ENCODE measurements at regions not wholly inside any gene's neighbourhood (a gene's known extent, or its start where the extent isn't known, plus 50 kb on each side); places are given as distances from the start of the nearest gene placed in this dataset.
A peak's percentile ranks its signal among the peaks of the same experiment; 100 is the strongest.
"Not testable (repeated sequence)": the region's sequence is repeated elsewhere in the genome, so short reads cannot be mapped to it uniquely, and the experiment has no call there.

DNA sequence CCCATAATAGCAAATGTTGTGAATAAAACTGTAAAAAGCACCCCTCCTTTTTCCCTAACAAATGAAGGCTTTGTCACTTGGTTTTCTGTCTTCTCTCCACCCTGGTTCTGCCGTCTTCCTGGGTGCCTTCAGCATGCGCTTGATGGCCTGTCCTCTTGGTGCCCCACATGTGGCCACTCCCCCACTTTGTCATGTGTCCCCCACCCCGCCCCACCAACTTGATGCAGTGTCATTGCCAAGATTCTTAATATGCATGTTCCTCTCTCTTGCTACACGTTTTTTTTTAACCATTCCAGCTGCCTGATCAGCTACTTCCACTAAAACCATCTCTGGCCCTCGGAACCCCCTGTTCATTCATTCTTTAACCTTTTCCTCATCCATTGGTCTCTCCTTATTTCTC is 340.3 kb downstream of the QKI start:
- DNase-seq, result no peak
- intact Hi-C loops (cut with DNase I), result no loop called here

DNA sequence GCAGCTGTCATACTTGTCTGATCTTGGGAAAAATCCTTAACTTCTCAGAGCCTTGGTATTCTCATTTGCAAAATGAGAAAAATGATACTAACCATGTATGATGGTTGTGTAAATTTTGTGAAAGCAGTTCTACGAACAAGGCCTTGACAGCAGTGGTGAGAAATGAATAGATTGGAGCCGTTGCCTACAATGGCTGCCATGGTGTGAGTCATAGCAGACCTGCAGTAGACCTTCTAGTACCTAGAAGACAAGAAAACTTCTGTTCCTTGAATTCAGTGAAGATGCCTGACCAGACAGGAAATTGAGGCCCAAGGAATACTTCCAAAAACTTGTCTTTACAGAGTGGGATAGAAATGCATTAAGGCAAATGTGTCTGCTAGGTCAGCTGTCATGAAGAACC is 338.9 kb downstream of the QKI start:
- intact Hi-C loops (cut with DNase I), result no loop called here
- DNase-seq, result no peak

DNA sequence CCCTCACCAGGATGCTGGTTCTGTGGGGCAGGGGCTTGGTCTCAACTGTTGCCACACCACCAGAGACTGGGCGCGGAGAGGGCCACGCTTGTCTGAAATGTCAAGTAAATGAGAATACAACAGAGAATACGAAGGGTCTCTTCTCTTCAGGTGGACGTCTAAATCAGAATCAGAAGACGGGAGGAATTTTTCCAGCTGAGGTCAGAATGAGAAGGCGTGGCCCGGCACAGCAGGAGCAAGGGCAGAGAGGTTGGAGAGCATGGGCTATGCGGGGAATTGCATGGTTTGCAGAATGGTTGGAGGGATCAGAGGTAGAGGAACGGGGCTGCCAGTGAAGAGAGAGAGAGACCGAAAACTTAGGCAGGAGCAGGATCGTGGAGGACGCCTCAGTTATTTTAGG is 337.9 kb downstream of the QKI start:
- intact Hi-C loops (cut with DNase I), result no loop called here
- DNase-seq, result no peak

GRCh38 chr6:163751032-163751525 is 336.6 kb downstream of the QKI start:
- intact Hi-C loops (cut with DNase I), result no loop called here
- DNase-seq, result no peak

GRCh38 chr6:163750431-163751031 is 336.0 kb downstream of the QKI start:
- DNase-seq, result peak in 3 of 10 donors; percentile 22 to 85 (median 74)
- intact Hi-C loops (cut with DNase I), result no loop called here

GRCh38 chr6:163748886-163749285 is 334.4 kb downstream of the QKI start:
- intact Hi-C loops (cut with DNase I), result no loop called here
- no peak for DNase-seq

DNA sequence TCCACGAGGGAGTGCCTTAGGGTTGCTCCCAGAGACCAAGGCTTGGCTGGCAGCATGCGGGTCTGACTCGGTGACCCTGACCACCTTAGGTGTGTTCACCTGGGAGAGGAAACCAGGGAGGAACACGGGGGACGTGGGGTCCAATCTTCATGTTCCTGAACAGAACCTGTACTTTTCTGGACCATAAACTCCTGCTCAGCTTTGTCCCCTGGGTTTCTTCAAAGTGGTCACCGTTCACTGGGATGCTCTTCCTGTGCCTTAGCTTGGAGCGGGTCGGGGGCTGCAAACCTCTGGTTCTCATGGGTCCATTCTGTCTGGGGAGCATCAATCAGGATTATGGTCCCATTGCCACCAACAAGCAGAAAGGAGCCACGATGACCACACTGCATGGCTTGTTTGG is 333.5 kb downstream of the QKI start:
- intact Hi-C loops (cut with DNase I), result no loop called here
- DNase-seq, result no peak

DNA sequence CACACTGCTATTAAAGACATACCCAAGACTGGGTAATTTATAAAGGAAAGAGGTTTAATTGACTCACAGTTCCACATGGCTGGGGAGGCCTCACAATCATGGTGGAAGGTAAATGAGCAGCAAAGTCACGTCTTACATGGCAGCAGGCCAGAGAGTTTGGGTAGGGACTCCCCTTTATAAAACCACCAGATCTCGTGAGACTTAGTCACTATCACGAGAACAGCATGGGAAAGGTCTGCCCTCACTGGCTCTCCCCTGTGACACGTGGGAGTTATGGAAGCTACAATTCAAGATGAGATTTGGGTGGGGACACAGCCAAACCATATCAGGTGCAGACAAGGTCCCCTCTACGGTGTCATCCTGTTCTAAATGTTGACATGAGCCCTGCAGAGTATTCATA is 332.5 kb downstream of the QKI start:
- DNase-seq; intact Hi-C loops (cut with DNase I): not testable (repeated sequence)

- intact Hi-C loops (cut with DNase I), result no loop called here
- DNase-seq, result no peak
These were observed 331.2 kb downstream of the QKI start for GRCh38 chr6:163745536-163746400.

- intact Hi-C loops (cut with DNase I), result no loop called here
- no peak for DNase-seq
These were observed 329.9 kb downstream of the QKI start for GRCh38 chr6:163744256-163744925.

GRCh38 chr6:163743796-163744195 is 329.3 kb downstream of the QKI start:
- no peak for DNase-seq
- intact Hi-C loops (cut with DNase I), result no loop called here

DNA sequence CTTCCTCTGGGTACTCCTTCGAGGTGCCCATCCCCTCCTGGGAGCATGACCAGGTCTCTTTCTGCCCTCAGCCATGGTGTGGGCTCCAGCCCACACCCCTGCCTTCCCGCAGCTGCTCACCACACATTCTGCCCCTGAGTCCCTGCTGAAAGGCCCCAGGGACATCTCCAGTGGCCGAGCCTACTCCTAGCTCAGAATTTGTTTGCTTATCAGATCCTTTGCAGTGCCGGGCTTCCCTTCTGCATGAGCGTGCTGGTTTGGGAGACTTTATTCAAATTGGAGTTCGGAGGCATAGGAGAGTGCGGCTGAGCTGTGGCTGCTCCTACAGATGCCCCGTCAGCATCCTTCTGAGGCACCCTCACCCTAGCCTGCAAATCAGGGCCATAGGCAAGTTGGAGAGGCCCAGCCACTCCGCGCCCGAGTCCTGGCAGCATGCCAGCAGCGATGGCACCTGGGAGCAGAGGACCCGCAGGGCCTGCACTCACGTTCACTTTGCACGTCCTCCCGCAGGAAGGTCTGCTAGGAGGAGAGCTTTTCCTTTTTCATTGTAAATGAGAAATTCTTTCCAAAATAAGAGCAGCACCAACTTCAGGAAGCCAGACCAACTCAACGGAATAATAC is 327.3 kb downstream of the QKI start:
- no peak for DNase-seq
- intact Hi-C loops (cut with DNase I), result no loop called here

DNA sequence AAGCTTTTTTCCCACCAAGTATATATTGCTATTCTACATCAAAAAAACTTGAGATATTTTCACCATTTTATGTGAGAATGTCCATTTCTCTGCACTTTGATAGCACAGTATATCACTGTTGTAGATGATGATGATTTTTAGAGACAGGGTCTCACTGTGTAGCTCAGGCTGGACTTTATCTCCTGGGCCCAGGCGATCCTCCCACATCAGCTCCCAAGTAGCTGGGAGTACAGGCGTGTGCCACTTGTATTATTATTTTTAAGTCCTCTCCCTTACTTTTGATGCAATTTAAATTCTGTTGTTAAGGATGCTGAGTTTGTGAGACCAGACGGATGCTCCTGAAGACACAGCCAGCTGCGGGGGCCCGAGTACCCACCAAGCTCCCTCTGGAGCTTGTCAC is 326.8 kb downstream of the QKI start:
- intact Hi-C loops (cut with DNase I), result no loop called here
- DNase-seq, result no peak

DNA sequence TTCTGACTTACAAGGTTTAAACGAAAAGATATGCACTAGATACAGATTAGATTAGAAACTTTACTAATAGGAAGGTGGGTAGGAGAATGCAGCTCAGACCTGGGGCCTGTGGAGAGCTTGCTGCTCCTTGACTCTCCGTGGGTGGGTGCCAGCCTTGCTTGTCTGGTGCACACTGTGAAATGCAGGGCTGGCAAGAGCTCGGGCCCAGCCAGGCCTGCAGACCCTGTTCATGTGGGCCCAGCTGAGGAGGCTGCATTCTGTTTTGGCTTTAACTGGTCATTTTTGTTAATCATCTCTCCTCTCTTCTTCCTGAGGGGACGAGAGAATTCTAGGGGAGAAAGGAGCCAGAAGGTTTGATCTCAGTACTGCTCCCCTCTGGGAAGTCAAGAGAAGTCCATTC is 325.4 kb downstream of the QKI start:
- intact Hi-C loops (cut with DNase I), result no loop called here
- DNase-seq, result no peak

- intact Hi-C loops (cut with DNase I), result no loop called here
- no peak for DNase-seq
These were observed 324.8 kb downstream of the QKI start for GRCh38 chr6:163739408-163739725.

- intact Hi-C loops (cut with DNase I), result no loop called here
- no peak for DNase-seq
These were observed 324.3 kb downstream of the QKI start for GRCh38 chr6:163738725-163739407.

GRCh38 chr6:163738304-163738703 is 323.8 kb downstream of the QKI start:
- DNase-seq, result peak in 1 of 10 donors; percentile 5
- intact Hi-C loops (cut with DNase I), result no loop called here

GRCh38 chr6:163735076-163735475 is 320.6 kb downstream of the QKI start:
- DNase-seq, result peak in 1 of 10 donors; percentile 26
- intact Hi-C loops (cut with DNase I), result no loop called here

GRCh38 chr6:163733061-163733460 is 318.5 kb downstream of the QKI start:
- intact Hi-C loops (cut with DNase I), result no loop called here

GRCh38 chr6:163732479-163732878 is 318.0 kb downstream of the QKI start:
- no peak for DNase-seq
- intact Hi-C loops (cut with DNase I), result no loop called here

More at GRCh38 chr6:163733061-163733460, 318.5 kb downstream of the QKI start:
- no peak for DNase-seq

DNA sequence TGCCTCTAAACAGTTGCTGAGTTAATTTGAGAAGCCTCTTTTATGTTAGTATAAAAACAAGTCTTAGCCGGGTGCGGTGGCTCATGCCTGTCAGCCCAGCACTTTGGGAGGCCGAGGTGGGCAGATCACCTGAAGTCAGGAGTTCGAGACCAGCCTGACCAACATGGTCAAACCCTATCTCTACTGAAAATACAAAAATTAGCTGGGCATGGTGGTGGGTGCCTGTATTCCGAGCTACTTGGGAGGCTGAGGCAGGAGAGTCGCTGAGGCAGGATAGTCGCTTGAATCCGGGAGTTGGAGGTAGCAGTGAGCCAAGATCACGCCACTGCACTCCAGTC is 317.5 kb downstream of the QKI start:
- intact Hi-C loops (cut with DNase I); DNase-seq: not testable (repeated sequence)

Data from posterior cingulate gyrus (tissue), 11 donors.